OCI-LY3 (cell line): ENCODE measurements at regions not wholly inside any gene's neighbourhood (a gene's known extent, or its start where the extent isn't known, plus 50 kb on each side); places are given as distances from the start of the nearest gene placed in this dataset.

Experiments used
- CTCF ChIP-seq: fragments of 200-600, 300-600 bp; sonication (generic); IDR thresholded peaks from 2 replicates; pipeline ENCODE4 v1.5.1; 2014; ENCODE audit warnings: antibody characterized with exemption, low read length, low read depth
- EZH2phosphoT487 ChIP-seq: fragments of 200-600 bp; shearing (Covaris generic); IDR thresholded peaks from 2 replicates; pipeline ENCODE4 v1.6.1; 2018; ENCODE audit warnings: antibody characterized with exemption, mixed run types, low read depth

- TF ChIP-seq CTCF = no peak
- TF ChIP-seq EZH2phosphoT487 = no peak
These were observed 142.2 kb downstream of the B3GNT2 start for GRCh38 chr2:62338111-62338510.
